SK-N-SH treated with all-trans-retinoic acid at 6 μM for 48 hours (cell line): ENCODE measurements at regions not wholly inside any gene's neighbourhood (a gene's known extent, or its start where the extent isn't known, plus 50 kb on each side); places are given as distances from the start of the nearest gene placed in this dataset.

Experiments used
- ATAC-seq: fragments of 200-7000 bp; cut with Tn5 transposase; 3 replicates; pipeline ENCODE4 v1.9.1; 2020; ENCODE audit warnings: mild to moderate bottlenecking, moderate library complexity
- ARNTL ChIP-seq: fragments of 450-650 bp; formaldehyde crosslinking; IDR thresholded peaks from 2 replicates; pipeline ENCODE4 v1.5.0; 2020; ENCODE audit warnings: low read depth, mild to moderate bottlenecking, moderate library complexity, borderline replicate concordance
- CSDC2 ChIP-seq: fragments of 250-450 bp; sonication (Bioruptor Pico); IDR thresholded peaks from 2 replicates; pipeline ENCODE4 v1.5.0; 2020; ENCODE audit warnings: mild to moderate bottlenecking, moderate library complexity
- ESRRG ChIP-seq: fragments of 250-450 bp; sonication (Bioruptor Pico); IDR thresholded peaks from 2 replicates; pipeline ENCODE4 v1.6.1; 2021; ENCODE audit warnings: mild to moderate bottlenecking
- GLIS3 ChIP-seq: fragments of 250-450 bp; sonication (Bioruptor Pico); IDR thresholded peaks from 2 replicates; pipeline ENCODE4 v1.5.0; 2020; ENCODE audit warnings: mild to moderate bottlenecking, moderate library complexity
- ISL1 ChIP-seq: fragments of 250-450 bp; sonication (Bioruptor Pico); IDR thresholded peaks from 2 replicates; pipeline ENCODE4 v2.1.2; 2022; ENCODE audit warnings: mild to moderate bottlenecking, moderate library complexity
- OSR1 ChIP-seq: fragments of 250-450 bp; sonication (Bioruptor Pico); IDR thresholded peaks from 2 replicates; pipeline ENCODE4 v1.8.0; 2022; ENCODE audit warnings: moderate library complexity, mild to moderate bottlenecking, inconsistent platforms
- PPARA ChIP-seq: fragments of 250-450 bp; sonication (Bioruptor Pico); IDR thresholded peaks from 2 replicates; pipeline ENCODE4 v1.5.0; 2020; ENCODE audit warnings: mild to moderate bottlenecking, borderline replicate concordance
- RARB ChIP-seq: fragments of 250-450 bp; sonication (Bioruptor Pico); IDR thresholded peaks from 2 replicates; pipeline ENCODE4 v1.8.0; 2021; ENCODE audit warnings: mild to moderate bottlenecking, moderate library complexity
- SNAI2 ChIP-seq: fragments of 250-450 bp; sonication (Bioruptor Pico); IDR thresholded peaks from 2 replicates; pipeline ENCODE4 v1.5.0; 2020; ENCODE audit warnings: mild to moderate bottlenecking, moderate library complexity
- TCF4 ChIP-seq: fragments of 250-450 bp; sonication (Bioruptor Pico); IDR thresholded peaks from 2 replicates; pipeline ENCODE4 v1.8.0; 2021; ENCODE audit warnings: mild to moderate bottlenecking, moderate library complexity, borderline replicate concordance
- TOX ChIP-seq: fragments of 250-450 bp; sonication (Bioruptor Pico); IDR thresholded peaks from 2 replicates; pipeline ENCODE4 v1.8.0; 2021; ENCODE audit warnings: mild to moderate bottlenecking, moderate library complexity, borderline replicate concordance
- TSHZ2 ChIP-seq: fragments of 250-450 bp; sonication (Bioruptor Pico); IDR thresholded peaks from 2 replicates; pipeline ENCODE4 v1.5.0; 2020; ENCODE audit warnings: mild to moderate bottlenecking, moderate library complexity
- ZC3H10 ChIP-seq: fragments of 250-450 bp; sonication (Bioruptor Pico); IDR thresholded peaks from 2 replicates; pipeline ENCODE4 v1.5.1; 2021; ENCODE audit warnings: mild to moderate bottlenecking, moderate library complexity
- ZFP3 ChIP-seq: fragments of 250-450 bp; sonication (Bioruptor Pico); IDR thresholded peaks from 2 replicates; pipeline ENCODE4 v1.5.0; 2020; ENCODE audit warnings: mild to moderate bottlenecking, moderate library complexity
- ZFP30 ChIP-seq: fragments of 450-650 bp; formaldehyde crosslinking; IDR thresholded peaks from 2 replicates; pipeline ENCODE4 v1.5.0; 2022; ENCODE audit warnings: mild to moderate bottlenecking, moderate library complexity
- ZNF565 ChIP-seq: fragments of 450-650 bp; formaldehyde crosslinking; conservative IDR thresholded peaks from 2 replicates; pipeline ENCODE4 v1.5.0; 2020; ENCODE audit warnings: low read depth, mild to moderate bottlenecking, moderate library complexity
- ZNF70 ChIP-seq: fragments of 450-650 bp; formaldehyde crosslinking; IDR thresholded peaks from 2 replicates; pipeline ENCODE4 v1.5.0; 2020; ENCODE audit warnings: mild to moderate bottlenecking, moderate library complexity
- ZNF8 ChIP-seq: fragments of 450-650 bp; formaldehyde crosslinking; IDR thresholded peaks from 2 replicates; pipeline ENCODE4 v1.5.0; 2020; ENCODE audit warnings: mild to moderate bottlenecking, moderate library complexity
- TF ChIP-seq, protein P1 (sequence below): fragments of 250-450 bp; sonication (Bioruptor Pico); IDR thresholded peaks from 2 replicates; pipeline ENCODE4 v1.5.1; 2020; ENCODE audit warnings: low read depth, mild to moderate bottlenecking, moderate library complexity
- TF ChIP-seq, protein P2 (sequence below): fragments of 250-450 bp; sonication (Bioruptor Pico); IDR thresholded peaks from 2 replicates; pipeline ENCODE4 v1.8.0; 2020; ENCODE audit warnings: mild to moderate bottlenecking, moderate library complexity, borderline replicate concordance
- TF ChIP-seq, protein P3 (sequence below): fragments of 250-450 bp; sonication (Bioruptor Pico); IDR thresholded peaks from 2 replicates; pipeline ENCODE4 v1.5.1; 2021; ENCODE audit warnings: mild to moderate bottlenecking, moderate library complexity

DNA sequence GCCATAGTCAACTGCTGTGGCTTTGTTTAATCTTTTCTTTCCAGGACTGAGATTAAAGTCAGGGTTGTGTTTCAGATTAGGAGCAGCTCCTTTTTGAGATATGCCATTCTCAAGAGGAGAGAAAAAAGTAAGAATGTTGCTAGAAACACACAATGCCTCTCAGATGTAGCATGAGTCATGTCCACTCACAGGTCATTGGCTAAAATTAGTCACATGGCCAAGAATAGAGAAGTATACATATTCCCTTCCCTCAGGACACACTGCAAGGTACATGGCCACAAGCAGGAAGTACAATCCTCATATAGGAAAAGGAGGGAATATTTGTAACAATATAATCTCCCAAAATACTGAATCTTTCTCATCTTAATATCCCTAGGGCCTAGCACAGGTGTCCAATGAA, 141.9 kb upstream of the PTBP2 start (continued):
- no peak for TF ChIP-seq TSHZ2 (CRISPR knock-in tag)
- no peak for TF ChIP-seq GLIS3 (CRISPR knock-in tag)
- TF ChIP-seq TOX (CRISPR knock-in tag), result no peak
- no peak for TF ChIP-seq ZFP30
- TF ChIP-seq TCF4 (CRISPR knock-in tag), result no peak
- no peak for TF ChIP-seq SNAI2 (CRISPR knock-in tag)
- no peak for TF ChIP-seq CSDC2 (CRISPR knock-in tag)
- TF ChIP-seq ESRRG (CRISPR knock-in tag), result no peak
- TF ChIP-seq RARB (CRISPR knock-in tag), result no peak

- ATAC-seq, result no peak
- TF ChIP-seq ZC3H10 (CRISPR knock-in tag), result no peak
- TF ChIP-seq ARNTL (CRISPR knock-in tag), result no peak
- TF ChIP-seq ZNF565, result no peak
- TF ChIP-seq, protein P1, sequence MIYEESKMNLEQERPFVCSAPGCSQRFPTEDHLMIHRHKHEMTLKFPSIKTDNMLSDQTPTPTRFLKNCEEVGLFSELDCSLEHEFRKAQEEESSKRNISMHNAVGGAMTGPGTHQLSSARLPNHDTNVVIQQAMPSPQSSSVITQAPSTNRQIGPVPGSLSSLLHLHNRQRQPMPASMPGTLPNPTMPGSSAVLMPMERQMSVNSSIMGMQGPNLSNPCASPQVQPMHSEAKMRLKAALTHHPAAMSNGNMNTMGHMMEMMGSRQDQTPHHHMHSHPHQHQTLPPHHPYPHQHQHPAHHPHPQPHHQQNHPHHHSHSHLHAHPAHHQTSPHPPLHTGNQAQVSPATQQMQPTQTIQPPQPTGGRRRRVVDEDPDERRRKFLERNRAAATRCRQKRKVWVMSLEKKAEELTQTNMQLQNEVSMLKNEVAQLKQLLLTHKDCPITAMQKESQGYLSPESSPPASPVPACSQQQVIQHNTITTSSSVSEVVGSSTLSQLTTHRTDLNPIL (CRISPR knock-in tag), result no peak
- no peak for TF ChIP-seq ZNF8 (CRISPR knock-in tag)
- TF ChIP-seq ESRRG (CRISPR knock-in tag), result no peak
- no peak for TF ChIP-seq TOX (CRISPR knock-in tag)
- TF ChIP-seq ZNF70 (CRISPR knock-in tag), result no peak
- no peak for TF ChIP-seq ZFP3 (CRISPR knock-in tag)
- no peak for TF ChIP-seq PPARA (CRISPR knock-in tag)
- no peak for TF ChIP-seq CSDC2 (CRISPR knock-in tag)
Measured at GRCh38 chr1:96580920-96581319, 140.7 kb upstream of the PTBP2 start.

DNA sequence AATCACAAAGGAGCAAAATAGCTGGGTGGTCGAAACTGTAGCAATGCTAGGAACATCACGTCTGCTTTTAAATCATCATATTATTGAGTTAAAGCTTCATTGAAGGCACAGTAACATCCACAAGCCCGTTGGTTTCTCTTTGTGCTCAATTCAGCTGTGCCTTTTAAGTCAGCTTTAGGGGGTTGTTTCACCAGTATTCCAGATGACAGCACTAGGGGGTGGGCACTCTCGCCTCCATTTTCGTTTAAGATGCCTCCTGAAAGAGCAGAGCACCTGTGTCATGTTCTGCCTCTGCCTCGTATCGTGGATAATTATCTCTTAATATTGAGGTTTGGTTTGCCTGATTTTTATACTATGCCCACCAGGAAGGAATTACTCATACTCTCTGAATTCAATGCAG, 139.8 kb upstream of the PTBP2 start:
- TF ChIP-seq TCF4 (CRISPR knock-in tag), result no peak
- no peak for TF ChIP-seq ZFP30
- TF ChIP-seq, protein P1 (CRISPR knock-in tag), result no peak
- TF ChIP-seq ZNF565, result no peak
- no peak for TF ChIP-seq TOX (CRISPR knock-in tag)
- no peak for TF ChIP-seq ZNF70 (CRISPR knock-in tag)
- TF ChIP-seq, protein P2, sequence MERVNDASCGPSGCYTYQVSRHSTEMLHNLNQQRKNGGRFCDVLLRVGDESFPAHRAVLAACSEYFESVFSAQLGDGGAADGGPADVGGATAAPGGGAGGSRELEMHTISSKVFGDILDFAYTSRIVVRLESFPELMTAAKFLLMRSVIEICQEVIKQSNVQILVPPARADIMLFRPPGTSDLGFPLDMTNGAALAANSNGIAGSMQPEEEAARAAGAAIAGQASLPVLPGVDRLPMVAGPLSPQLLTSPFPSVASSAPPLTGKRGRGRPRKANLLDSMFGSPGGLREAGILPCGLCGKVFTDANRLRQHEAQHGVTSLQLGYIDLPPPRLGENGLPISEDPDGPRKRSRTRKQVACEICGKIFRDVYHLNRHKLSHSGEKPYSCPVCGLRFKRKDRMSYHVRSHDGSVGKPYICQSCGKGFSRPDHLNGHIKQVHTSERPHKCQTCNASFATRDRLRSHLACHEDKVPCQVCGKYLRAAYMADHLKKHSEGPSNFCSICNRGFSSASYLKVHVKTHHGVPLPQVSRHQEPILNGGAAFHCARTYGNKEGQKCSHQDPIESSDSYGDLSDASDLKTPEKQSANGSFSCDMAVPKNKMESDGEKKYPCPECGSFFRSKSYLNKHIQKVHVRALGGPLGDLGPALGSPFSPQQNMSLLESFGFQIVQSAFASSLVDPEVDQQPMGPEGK (CRISPR knock-in tag), result no peak
- no peak for TF ChIP-seq ESRRG (CRISPR knock-in tag)
- TF ChIP-seq CSDC2 (CRISPR knock-in tag), result no peak
- TF ChIP-seq ISL1 (CRISPR knock-in tag), result no peak
- no peak for TF ChIP-seq ZNF8 (CRISPR knock-in tag)
- TF ChIP-seq TSHZ2 (CRISPR knock-in tag), result no peak
- TF ChIP-seq, protein P3, sequence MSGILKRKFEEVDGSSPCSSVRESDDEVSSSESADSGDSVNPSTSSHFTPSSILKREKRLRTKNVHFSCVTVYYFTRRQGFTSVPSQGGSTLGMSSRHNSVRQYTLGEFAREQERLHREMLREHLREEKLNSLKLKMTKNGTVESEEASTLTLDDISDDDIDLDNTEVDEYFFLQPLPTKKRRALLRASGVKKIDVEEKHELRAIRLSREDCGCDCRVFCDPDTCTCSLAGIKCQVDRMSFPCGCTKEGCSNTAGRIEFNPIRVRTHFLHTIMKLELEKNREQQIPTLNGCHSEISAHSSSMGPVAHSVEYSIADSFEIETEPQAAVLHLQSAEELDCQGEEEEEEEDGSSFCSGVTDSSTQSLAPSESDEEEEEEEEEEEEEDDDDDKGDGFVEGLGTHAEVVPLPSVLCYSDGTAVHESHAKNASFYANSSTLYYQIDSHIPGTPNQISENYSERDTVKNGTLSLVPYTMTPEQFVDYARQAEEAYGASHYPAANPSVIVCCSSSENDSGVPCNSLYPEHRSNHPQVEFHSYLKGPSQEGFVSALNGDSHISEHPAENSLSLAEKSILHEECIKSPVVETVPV, result no peak
- no peak for TF ChIP-seq RARB (CRISPR knock-in tag)
- no peak for TF ChIP-seq OSR1 (CRISPR knock-in tag)
- TF ChIP-seq ZC3H10 (CRISPR knock-in tag), result no peak
- ATAC-seq, result no peak
